ENCODE measurements at regions not wholly inside any gene's neighbourhood (a gene's known extent, or its start where the extent isn't known, plus 50 kb on each side); places are given as distances from the start of the nearest gene placed in this dataset.

GRCh38 chr17:13993106-13993505, 76.2 kb upstream of the COX10 start:
- Histone ChIP-seq H3K9ac (ENCODE audit: low read length in 5 of 5) (no peak overlapping the region), H3K27ac (ENCODE audit: low read depth, low read length) (no peak overlapping the region), H3K4me1 (ENCODE audit: control insufficient read depth in 5 of 5, insufficient read depth in 5 of 5, low read length in 5 of 5) (no peaks in the 10 kb centered on the region), H3K9me3 (ENCODE audit: control insufficient read depth in 5 of 5, low read length in 5 of 5) (peaks cover 0 to 2% (median 0%) of the 10 kb centered on the region in 5 donors), H3K36me3 (ENCODE audit: control insufficient read depth in 5 of 5, insufficient read depth in 5 of 5, low read length in 5 of 5) (no peaks in the 10 kb centered on the region), H3K4me3 (ENCODE audit: low read depth in 1 of 5, low read length in 5 of 5) (no peak overlapping the region), H3K27me3 (ENCODE audit: control insufficient read depth in 5 of 5, insufficient read depth in 4 of 5, low read length in 5 of 5) (no peaks in the 10 kb centered on the region)

GRCh38 chr17:13994050-13994449, 75.3 kb upstream of the COX10 start:
- no peaks in the 10 kb centered on the region for H3K27me3 ChIP-seq (ENCODE audit: control insufficient read depth in 5 of 5, insufficient read depth in 4 of 5, low read length in 5 of 5)
- no peak overlapping the region for H3K27ac ChIP-seq (ENCODE audit: low read depth, low read length)
- H3K9me3 ChIP-seq (ENCODE audit: control insufficient read depth in 5 of 5, low read length in 5 of 5) = peaks cover 0 to 2% (median 0%) of the 10 kb centered on the region in 5 donors
- no peak overlapping the region for H3K9ac ChIP-seq (ENCODE audit: low read length in 5 of 5)
- H3K4me1 ChIP-seq (ENCODE audit: control insufficient read depth in 5 of 5, insufficient read depth in 5 of 5, low read length in 5 of 5) = no peaks in the 10 kb centered on the region
- no peak overlapping the region for H3K4me3 ChIP-seq (ENCODE audit: low read depth in 1 of 5, low read length in 5 of 5)
- no peaks in the 10 kb centered on the region for H3K36me3 ChIP-seq (ENCODE audit: control insufficient read depth in 5 of 5, insufficient read depth in 5 of 5, low read length in 5 of 5)

GRCh38 chr17:13995856-13996271, 73.4 kb upstream of the COX10 start:
- peaks cover 0 to 2% (median 0%) of the 10 kb centered on the region in 5 donors for H3K9me3 ChIP-seq (ENCODE audit: control insufficient read depth in 5 of 5, low read length in 5 of 5)
- no peak overlapping the region for H3K9ac ChIP-seq (ENCODE audit: low read length in 5 of 5)
- no peaks in the 10 kb centered on the region for H3K4me1 ChIP-seq (ENCODE audit: control insufficient read depth in 5 of 5, insufficient read depth in 5 of 5, low read length in 5 of 5)
- H3K36me3 ChIP-seq (ENCODE audit: control insufficient read depth in 5 of 5, insufficient read depth in 5 of 5, low read length in 5 of 5) = no peaks in the 10 kb centered on the region
- no peaks in the 10 kb centered on the region for H3K27me3 ChIP-seq (ENCODE audit: control insufficient read depth in 5 of 5, insufficient read depth in 4 of 5, low read length in 5 of 5)
- no peak overlapping the region for H3K4me3 ChIP-seq (ENCODE audit: low read depth in 1 of 5, low read length in 5 of 5)
- no peak overlapping the region for H3K27ac ChIP-seq (ENCODE audit: low read depth, low read length)

- H3K9ac ChIP-seq (ENCODE audit: low read length in 5 of 5) = no peak overlapping the region
- no peak overlapping the region for H3K27ac ChIP-seq (ENCODE audit: low read depth, low read length)
- no peaks in the 10 kb centered on the region for H3K4me1 ChIP-seq (ENCODE audit: control insufficient read depth in 5 of 5, insufficient read depth in 5 of 5, low read length in 5 of 5)
- H3K27me3 ChIP-seq (ENCODE audit: control insufficient read depth in 5 of 5, insufficient read depth in 4 of 5, low read length in 5 of 5) = no peaks in the 10 kb centered on the region
- H3K4me3 ChIP-seq (ENCODE audit: low read depth in 1 of 5, low read length in 5 of 5) = no peak overlapping the region
- peaks cover 0 to 2% (median 0%) of the 10 kb centered on the region in 5 donors for H3K9me3 ChIP-seq (ENCODE audit: control insufficient read depth in 5 of 5, low read length in 5 of 5)
- no peaks in the 10 kb centered on the region for H3K36me3 ChIP-seq (ENCODE audit: control insufficient read depth in 5 of 5, insufficient read depth in 5 of 5, low read length in 5 of 5)
These were observed 73.0 kb upstream of the COX10 start for GRCh38 chr17:13996276-13996675.

GRCh38 chr17:13996748-13997147, 72.6 kb upstream of the COX10 start:
- H3K9me3 ChIP-seq (ENCODE audit: control insufficient read depth in 5 of 5, low read length in 5 of 5) = peaks cover 0 to 2% (median 0%) of the 10 kb centered on the region in 5 donors
- H3K9ac ChIP-seq (ENCODE audit: low read length in 5 of 5) = no peak overlapping the region
- no peak overlapping the region for H3K27ac ChIP-seq (ENCODE audit: low read depth, low read length)
- no peaks in the 10 kb centered on the region for H3K27me3 ChIP-seq (ENCODE audit: control insufficient read depth in 5 of 5, insufficient read depth in 4 of 5, low read length in 5 of 5)
- no peaks in the 10 kb centered on the region for H3K4me1 ChIP-seq (ENCODE audit: control insufficient read depth in 5 of 5, insufficient read depth in 5 of 5, low read length in 5 of 5)
- H3K4me3 ChIP-seq (ENCODE audit: low read depth in 1 of 5, low read length in 5 of 5) = no peak overlapping the region
- H3K36me3 ChIP-seq (ENCODE audit: control insufficient read depth in 5 of 5, insufficient read depth in 5 of 5, low read length in 5 of 5) = no peaks in the 10 kb centered on the region

GRCh38 chr17:14004927-14005620, 64.2 kb upstream of the COX10 start:
- Histone ChIP-seq H3K27me3 (ENCODE audit: control insufficient read depth in 5 of 5, insufficient read depth in 4 of 5, low read length in 5 of 5) (no peaks in the 10 kb centered on the region), H3K4me3 (ENCODE audit: low read depth in 1 of 5, low read length in 5 of 5) (no peak overlapping the region), H3K36me3 (ENCODE audit: control insufficient read depth in 5 of 5, insufficient read depth in 5 of 5, low read length in 5 of 5) (no peaks in the 10 kb centered on the region), H3K27ac (ENCODE audit: low read depth, low read length) (no peak overlapping the region), H3K4me1 (ENCODE audit: control insufficient read depth in 5 of 5, insufficient read depth in 5 of 5, low read length in 5 of 5) (no peaks in the 10 kb centered on the region), H3K9me3 (ENCODE audit: control insufficient read depth in 5 of 5, low read length in 5 of 5) (no peaks in the 10 kb centered on the region), H3K9ac (ENCODE audit: low read length in 5 of 5) (no peak overlapping the region)

- Histone ChIP-seq H3K9me3 (ENCODE audit: control insufficient read depth in 5 of 5, low read length in 5 of 5) (peaks cover 0 to 2% (median 0%) of the 10 kb centered on the region in 5 donors), H3K27ac (ENCODE audit: low read depth, low read length) (no peak overlapping the region), H3K36me3 (ENCODE audit: control insufficient read depth in 5 of 5, insufficient read depth in 5 of 5, low read length in 5 of 5) (no peaks in the 10 kb centered on the region), H3K4me3 (ENCODE audit: low read depth in 1 of 5, low read length in 5 of 5) (no peak overlapping the region), H3K27me3 (ENCODE audit: control insufficient read depth in 5 of 5, insufficient read depth in 4 of 5, low read length in 5 of 5) (no peaks in the 10 kb centered on the region), H3K9ac (ENCODE audit: low read length in 5 of 5) (no peak overlapping the region), H3K4me1 (ENCODE audit: control insufficient read depth in 5 of 5, insufficient read depth in 5 of 5, low read length in 5 of 5) (no peaks in the 10 kb centered on the region)
These were observed 62.9 kb upstream of the COX10 start for GRCh38 chr17:14006249-14006942.

GRCh38 chr17:14007951-14008350, 61.4 kb upstream of the COX10 start:
- H3K9ac ChIP-seq (ENCODE audit: low read length in 5 of 5) = no peak overlapping the region
- H3K9me3 ChIP-seq (ENCODE audit: control insufficient read depth in 5 of 5, low read length in 5 of 5) = peaks cover 0 to 2% (median 0%) of the 10 kb centered on the region in 5 donors

GRCh38 chr17:14011036-14011692, 58.1 kb upstream of the COX10 start:
- no peak overlapping the region for H3K9ac ChIP-seq (ENCODE audit: low read length in 5 of 5)
- H3K4me1 ChIP-seq (ENCODE audit: control insufficient read depth in 5 of 5, insufficient read depth in 5 of 5, low read length in 5 of 5) = peaks cover 0 to 4% (median 0%) of the 10 kb centered on the region in 5 donors
- no peak overlapping the region for H3K27ac ChIP-seq (ENCODE audit: low read depth, low read length)
- no peaks in the 10 kb centered on the region for H3K27me3 ChIP-seq (ENCODE audit: control insufficient read depth in 5 of 5, insufficient read depth in 4 of 5, low read length in 5 of 5)
- H3K4me3 ChIP-seq (ENCODE audit: low read depth in 1 of 5, low read length in 5 of 5) = no peak overlapping the region
- no peaks in the 10 kb centered on the region for H3K36me3 ChIP-seq (ENCODE audit: control insufficient read depth in 5 of 5, insufficient read depth in 5 of 5, low read length in 5 of 5)
- H3K9me3 ChIP-seq (ENCODE audit: control insufficient read depth in 5 of 5, low read length in 5 of 5) = peaks cover 0 to 2% (median 0%) of the 10 kb centered on the region in 5 donors

More at GRCh38 chr17:14007951-14008350, 61.4 kb upstream of the COX10 start:
- Histone ChIP-seq H3K4me3 (ENCODE audit: low read depth in 1 of 5, low read length in 5 of 5) (no peak overlapping the region), H3K4me1 (ENCODE audit: control insufficient read depth in 5 of 5, insufficient read depth in 5 of 5, low read length in 5 of 5) (peaks cover 0 to 4% (median 0%) of the 10 kb centered on the region in 5 donors), H3K27me3 (ENCODE audit: control insufficient read depth in 5 of 5, insufficient read depth in 4 of 5, low read length in 5 of 5) (no peaks in the 10 kb centered on the region), H3K27ac (ENCODE audit: low read depth, low read length) (no peak overlapping the region), H3K36me3 (ENCODE audit: control insufficient read depth in 5 of 5, insufficient read depth in 5 of 5, low read length in 5 of 5) (no peaks in the 10 kb centered on the region)
